ENCODE measurements at regions not wholly inside any gene's neighbourhood (a gene's known extent, or its start where the extent isn't known, plus 50 kb on each side); places are given as distances from the start of the nearest gene placed in this dataset.

DNA sequence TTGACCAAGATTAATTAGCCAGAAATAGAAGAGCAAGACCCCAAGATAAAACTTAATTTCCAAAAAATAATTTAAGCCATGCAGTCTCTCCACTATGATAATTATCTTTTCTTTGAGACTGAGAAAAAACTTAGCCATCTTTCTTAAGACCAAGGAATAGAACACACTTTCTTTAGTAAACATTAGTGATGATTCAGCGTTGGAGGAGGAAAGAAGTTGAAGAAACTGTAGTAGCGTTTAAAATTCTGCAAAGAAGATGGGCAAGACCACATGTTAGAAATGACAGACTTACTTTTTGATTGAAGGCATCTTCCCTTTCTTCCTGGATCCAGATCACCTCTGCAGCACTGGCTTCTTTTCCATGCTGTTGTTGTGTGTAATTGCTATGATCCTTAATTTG is 124.8 kb upstream of the RASSF8 start:
- TF ChIP-seq POLR2AphosphoS5 (IDR thresholded peaks at IDR 0.05) (no peak), CTCF (IDR thresholded peaks at IDR 0.05) (no peak)

Measured in esophagus muscularis mucosa (tissue), 3 donors.